ENCODE measurements at regions not wholly inside any gene's neighbourhood (a gene's known extent, or its start where the extent isn't known, plus 50 kb on each side); places are given as distances from the start of the nearest gene placed in this dataset.

DNA sequence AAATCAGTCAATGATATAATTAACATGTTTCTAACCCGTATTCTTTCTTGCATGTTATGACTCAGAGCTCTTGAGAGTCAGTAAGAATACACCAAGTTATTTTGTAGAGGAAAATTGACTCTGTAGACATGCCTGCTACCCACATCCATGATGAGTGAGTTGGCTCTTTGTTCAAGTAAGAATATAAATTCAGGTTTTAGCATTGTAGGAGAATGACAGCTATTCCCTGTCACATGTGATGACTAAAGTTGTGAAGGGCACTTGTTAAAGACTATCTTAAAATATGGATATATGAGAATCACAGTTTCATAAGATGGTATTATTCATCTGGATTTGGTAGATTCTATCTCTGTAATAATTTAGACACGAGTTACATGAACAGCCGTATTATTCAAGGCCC lies 209.1 kb downstream of the CCDC59 start:
- TF ChIP-seq, protein P1, sequence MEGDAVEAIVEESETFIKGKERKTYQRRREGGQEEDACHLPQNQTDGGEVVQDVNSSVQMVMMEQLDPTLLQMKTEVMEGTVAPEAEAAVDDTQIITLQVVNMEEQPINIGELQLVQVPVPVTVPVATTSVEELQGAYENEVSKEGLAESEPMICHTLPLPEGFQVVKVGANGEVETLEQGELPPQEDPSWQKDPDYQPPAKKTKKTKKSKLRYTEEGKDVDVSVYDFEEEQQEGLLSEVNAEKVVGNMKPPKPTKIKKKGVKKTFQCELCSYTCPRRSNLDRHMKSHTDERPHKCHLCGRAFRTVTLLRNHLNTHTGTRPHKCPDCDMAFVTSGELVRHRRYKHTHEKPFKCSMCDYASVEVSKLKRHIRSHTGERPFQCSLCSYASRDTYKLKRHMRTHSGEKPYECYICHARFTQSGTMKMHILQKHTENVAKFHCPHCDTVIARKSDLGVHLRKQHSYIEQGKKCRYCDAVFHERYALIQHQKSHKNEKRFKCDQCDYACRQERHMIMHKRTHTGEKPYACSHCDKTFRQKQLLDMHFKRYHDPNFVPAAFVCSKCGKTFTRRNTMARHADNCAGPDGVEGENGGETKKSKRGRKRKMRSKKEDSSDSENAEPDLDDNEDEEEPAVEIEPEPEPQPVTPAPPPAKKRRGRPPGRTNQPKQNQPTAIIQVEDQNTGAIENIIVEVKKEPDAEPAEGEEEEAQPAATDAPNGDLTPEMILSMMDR (IDR thresholded peaks at IDR 0.05 in 4 of 5, conservative IDR thresholded peaks at IDR 0.05 in 1 of 5): no peak
- no peak for TF ChIP-seq POLR2A (IDR thresholded peaks at IDR 0.05)

Measured in gastrocnemius medialis (tissue), 4 donors.